Uterus (tissue), 3 donors: ENCODE measurements at regions not wholly inside any gene's neighbourhood (a gene's known extent, or its start where the extent isn't known, plus 50 kb on each side); places are given as distances from the start of the nearest gene placed in this dataset.

Experiments used
- DNase-seq, 2 donors: peaks; one replicate each; pipeline ENCODE4 v3.0.0-alpha.2; 2019 to 2020
- H3K27ac ChIP-seq, 2 donors: fragments of 200-600 bp; sonication (generic); 1 replicate in 1 of 2; 2 replicates in 1 of 2; pipeline ENCODE4 v1.5.1; 2016 to 2018
- H3K27me3 ChIP-seq, 2 donors: fragments of 200-600 bp; sonication (generic); one replicate each; pipeline ENCODE4 v1.5.1; 2018 to 2019; ENCODE audit warnings: control low read depth in 1 of 2
- H3K36me3 ChIP-seq, 2 donors: fragments of 200-600 bp; sonication (generic); one replicate each; pipeline ENCODE4 v1.5.1; 2019; ENCODE audit warnings: control low read depth in 1 of 2
- H3K4me1 ChIP-seq, 2 donors: fragments of 200-600 bp; sonication (generic); one replicate each; pipeline ENCODE4 v1.5.1; 2018 to 2019; ENCODE audit warnings: control low read depth in 1 of 2
- H3K4me3 ChIP-seq, 2 donors: fragments of 200-600 bp; sonication (generic); 1 replicate in 1 of 2; 2 replicates in 1 of 2; pipeline ENCODE4 v1.5.1; 2018 to 2019; ENCODE audit warnings: mild to moderate bottlenecking in 1 of 2
- H3K9me3 ChIP-seq, 2 donors: fragments of 200-600 bp; sonication (generic); one replicate each; pipeline ENCODE4 v1.5.1; 2019; ENCODE audit warnings: control low read depth in 1 of 2
- POLR2A ChIP-seq, 2 donors: fragments of 450-650 bp; IDR thresholded peaks; one replicate each; pipeline ENCODE4 v1.6.1; 2016; ENCODE audit warnings: antibody characterized with exemption in 2 of 2, mild to moderate bottlenecking in 1 of 2, moderate library complexity in 1 of 2
- intact Hi-C: fragments of 100-400 bp; cut with DNase I; formaldehyde crosslinking; loops from one replicate; pipeline ENCODE4 v1.15.1; 2023; ENCODE audit warnings: low total_unique reads
- TF ChIP-seq, protein P1 (sequence below), 4 experiments: fragments of 200-600 bp in 2 of 4; fragments of 450-650 bp in 2 of 4; sonication (generic) in 2 of 4; IDR thresholded peaks; one replicate each; pipeline ENCODE4 v1.5.1; 2016 to 2019; ENCODE audit warnings: antibody characterized with exemption in 4 of 4, mild to moderate bottlenecking in 2 of 4, moderate library complexity in 1 of 4
- donor health status: DM: yes; HTN: yes; CAD: no.

DNA sequence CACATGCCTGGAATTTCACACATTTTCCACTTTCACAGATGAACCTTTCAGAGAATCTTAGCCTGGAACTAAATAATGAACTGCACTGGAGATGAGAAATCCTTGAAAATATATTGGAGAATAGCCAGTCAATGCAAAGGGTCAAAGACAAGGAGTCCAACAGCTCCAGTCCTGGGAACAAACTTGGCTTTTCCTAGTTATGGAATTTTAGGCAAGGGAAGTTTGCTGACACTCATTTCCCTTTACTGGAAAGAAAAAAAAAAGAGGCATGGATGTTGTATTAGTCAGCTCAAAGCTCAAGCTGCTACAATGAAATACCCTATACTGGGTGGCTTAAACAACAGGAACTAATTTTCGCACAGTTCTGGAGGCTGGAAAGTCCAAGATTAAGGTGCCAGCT lies 690.8 kb upstream of the ARPP21 start:
- Histone ChIP-seq H3K9me3 (no peaks in the 10 kb centered on the region), H3K36me3 (no peaks in the 10 kb centered on the region), H3K27me3 (no peaks in the 10 kb centered on the region), H3K4me3 (no peak overlapping the region), H3K4me1 (no peaks in the 10 kb centered on the region), H3K27ac (no peak overlapping the region)
- no peak for DNase-seq
- intact Hi-C loops: no loop called here
- TF ChIP-seq, protein P1, sequence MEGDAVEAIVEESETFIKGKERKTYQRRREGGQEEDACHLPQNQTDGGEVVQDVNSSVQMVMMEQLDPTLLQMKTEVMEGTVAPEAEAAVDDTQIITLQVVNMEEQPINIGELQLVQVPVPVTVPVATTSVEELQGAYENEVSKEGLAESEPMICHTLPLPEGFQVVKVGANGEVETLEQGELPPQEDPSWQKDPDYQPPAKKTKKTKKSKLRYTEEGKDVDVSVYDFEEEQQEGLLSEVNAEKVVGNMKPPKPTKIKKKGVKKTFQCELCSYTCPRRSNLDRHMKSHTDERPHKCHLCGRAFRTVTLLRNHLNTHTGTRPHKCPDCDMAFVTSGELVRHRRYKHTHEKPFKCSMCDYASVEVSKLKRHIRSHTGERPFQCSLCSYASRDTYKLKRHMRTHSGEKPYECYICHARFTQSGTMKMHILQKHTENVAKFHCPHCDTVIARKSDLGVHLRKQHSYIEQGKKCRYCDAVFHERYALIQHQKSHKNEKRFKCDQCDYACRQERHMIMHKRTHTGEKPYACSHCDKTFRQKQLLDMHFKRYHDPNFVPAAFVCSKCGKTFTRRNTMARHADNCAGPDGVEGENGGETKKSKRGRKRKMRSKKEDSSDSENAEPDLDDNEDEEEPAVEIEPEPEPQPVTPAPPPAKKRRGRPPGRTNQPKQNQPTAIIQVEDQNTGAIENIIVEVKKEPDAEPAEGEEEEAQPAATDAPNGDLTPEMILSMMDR (IDR thresholded peaks at IDR 0.05): no peak
- no peak for TF ChIP-seq POLR2A (IDR thresholded peaks at IDR 0.05)

GRCh38 chr3:34955680-34956079 lies 683.6 kb upstream of the ARPP21 start:
- H3K27me3 ChIP-seq: no peaks in the 10 kb centered on the region
- no peak overlapping the region for H3K4me3 ChIP-seq
- H3K9me3 ChIP-seq: no peaks in the 10 kb centered on the region
- H3K36me3 ChIP-seq: no peaks in the 10 kb centered on the region
- TF ChIP-seq POLR2A (IDR thresholded peaks at IDR 0.05): no peak
- TF ChIP-seq, protein P1 (IDR thresholded peaks at IDR 0.05): no peak
- intact Hi-C loops: no loop called here
- H3K4me1 ChIP-seq: no peaks in the 10 kb centered on the region
- no peak overlapping the region for H3K27ac ChIP-seq
- DNase-seq: no peak

DNA sequence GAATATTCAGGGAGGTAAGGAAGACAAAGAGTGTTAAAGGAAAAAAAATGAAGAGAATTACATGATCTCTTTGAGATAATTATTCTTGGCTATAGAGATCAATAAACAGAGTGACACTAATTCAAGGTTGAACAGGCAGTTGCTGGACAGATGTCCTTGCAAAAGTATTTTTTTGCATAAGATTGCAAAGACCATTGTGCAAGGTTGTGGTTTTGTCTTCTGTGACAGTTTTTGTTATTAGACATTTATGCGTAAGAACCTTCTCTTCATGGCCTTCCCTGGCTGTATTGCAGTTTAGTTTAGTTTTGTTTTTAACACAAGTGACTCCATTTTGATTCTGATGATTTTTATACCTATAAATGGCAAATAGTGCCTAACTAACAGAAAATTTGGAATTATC lies 682.8 kb upstream of the ARPP21 start:
- intact Hi-C loops: no loop called here
- no peak overlapping the region for H3K4me3 ChIP-seq
- H3K4me1 ChIP-seq: no peaks in the 10 kb centered on the region
- no peak overlapping the region for H3K27ac ChIP-seq
- no peaks in the 10 kb centered on the region for H3K27me3 ChIP-seq
- no peak for DNase-seq
- TF ChIP-seq, protein P1 (IDR thresholded peaks at IDR 0.05): no peak
- TF ChIP-seq POLR2A (IDR thresholded peaks at IDR 0.05): no peak
- no peaks in the 10 kb centered on the region for H3K36me3 ChIP-seq
- H3K9me3 ChIP-seq: no peaks in the 10 kb centered on the region

DNA sequence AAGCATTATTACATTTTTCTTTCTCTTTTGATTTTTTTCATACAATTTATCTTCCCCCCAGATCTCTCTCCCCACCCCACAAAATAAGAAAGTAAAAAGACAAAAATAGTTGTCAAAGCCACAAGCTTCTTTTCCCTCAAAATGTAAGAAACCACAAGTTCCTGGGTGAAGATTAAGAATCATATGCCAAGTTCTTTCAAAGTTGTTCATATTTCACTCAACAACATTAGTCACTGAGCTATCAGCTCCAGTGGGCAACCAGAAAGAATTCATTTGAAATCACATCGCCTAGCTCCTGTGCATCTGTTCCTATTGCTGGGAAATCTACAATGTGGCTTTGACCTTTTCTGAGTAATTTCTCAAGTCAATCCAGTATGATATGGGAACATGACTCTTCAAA lies 681.6 kb upstream of the ARPP21 start:
- H3K4me1 ChIP-seq: no peaks in the 10 kb centered on the region
- no peak for DNase-seq
- no peak overlapping the region for H3K4me3 ChIP-seq
- intact Hi-C loops: no loop called here
- no peaks in the 10 kb centered on the region for H3K36me3 ChIP-seq
- H3K27me3 ChIP-seq: no peaks in the 10 kb centered on the region
- no peaks in the 10 kb centered on the region for H3K9me3 ChIP-seq
- no peak overlapping the region for H3K27ac ChIP-seq
- TF ChIP-seq, protein P1 (IDR thresholded peaks at IDR 0.05): no peak
- no peak for TF ChIP-seq POLR2A (IDR thresholded peaks at IDR 0.05)

DNA sequence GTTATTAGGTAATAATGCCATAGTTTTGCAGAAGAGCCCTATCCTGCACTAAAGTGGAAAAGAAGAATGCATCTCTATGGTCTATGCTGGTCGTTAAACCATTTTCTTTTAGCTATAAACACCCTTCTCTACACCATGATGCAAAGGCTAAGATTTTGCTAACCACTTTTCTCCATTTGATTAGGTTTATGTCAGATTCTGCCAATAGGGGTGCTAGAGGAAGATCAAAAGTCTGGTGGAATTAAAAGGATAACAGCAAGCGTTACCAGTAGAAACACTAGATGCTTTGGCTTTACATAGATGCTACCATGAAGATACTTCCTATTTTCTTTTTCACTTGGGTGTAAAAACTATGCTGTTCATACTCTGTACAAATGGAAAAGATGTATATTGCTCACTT lies 669.8 kb upstream of the ARPP21 start:
- H3K27ac ChIP-seq: no peak overlapping the region
- TF ChIP-seq, protein P1 (IDR thresholded peaks at IDR 0.05): no peak
- no peak for TF ChIP-seq POLR2A (IDR thresholded peaks at IDR 0.05)
- no peak overlapping the region for H3K4me3 ChIP-seq
- H3K9me3 ChIP-seq: no peaks in the 10 kb centered on the region
- no peaks in the 10 kb centered on the region for H3K27me3 ChIP-seq
- H3K36me3 ChIP-seq: no peaks in the 10 kb centered on the region
- no peak for DNase-seq
- no peaks in the 10 kb centered on the region for H3K4me1 ChIP-seq
- intact Hi-C loops: no loop called here
